Lung (tissue), 11 donors: ENCODE measurements at regions not wholly inside any gene's neighbourhood (a gene's known extent, or its start where the extent isn't known, plus 50 kb on each side); places are given as distances from the start of the nearest gene placed in this dataset.

ENCODE experiments used
- ATAC-seq: fragments of 200-7000 bp; cut with Tn5 transposase; one replicate; pipeline ENCODE4 v1.9.1; 2020; ENCODE audit warnings: moderate number of reproducible peaks; ENCODE audit not compliant: insufficient read depth, low FRiP score
- DNase-seq, 3 donors: peaks; one replicate each; pipeline ENCODE4 v3.0.0-alpha.2; 2013 to 2017
- H3K27ac ChIP-seq, 2 donors: one replicate each; pipeline ENCODE4 v1.5.1; 2013; ENCODE audit warnings: mild to moderate bottlenecking in 2 of 2, moderate library complexity in 2 of 2, control low read depth in 1 of 2, inconsistent platforms in 1 of 2, low read depth in 1 of 2, low read length in 1 of 2
- H3K27me3 ChIP-seq, 3 donors: one replicate each; pipeline ENCODE4 v1.5.1; 2013; ENCODE audit warnings: low read length in 2 of 3; ENCODE audit not compliant: control insufficient read depth in 3 of 3, insufficient read depth in 3 of 3
- H3K36me3 ChIP-seq, 4 donors: one replicate each; pipeline ENCODE4 v1.5.1; 2013; ENCODE audit warnings: low read length in 4 of 4, mild to moderate bottlenecking in 1 of 4, moderate library complexity in 1 of 4; ENCODE audit not compliant: control insufficient read depth in 4 of 4, insufficient read depth in 4 of 4
- H3K4me1 ChIP-seq, 5 donors: one replicate each; pipeline ENCODE4 v1.5.1; 2013; ENCODE audit warnings: low read length in 5 of 5, mild to moderate bottlenecking in 2 of 5, moderate library complexity in 1 of 5; ENCODE audit not compliant: control insufficient read depth in 5 of 5, insufficient read depth in 5 of 5
- H3K4me3 ChIP-seq: one replicate; pipeline ENCODE4 v1.5.1; 2013; ENCODE audit warnings: mild to moderate bottlenecking, control low read depth, moderate library complexity
- H3K9ac ChIP-seq, 2 donors: one replicate each; pipeline ENCODE4 v1.5.1; 2013; ENCODE audit warnings: low read length in 2 of 2, control low read depth in 1 of 2; ENCODE audit not compliant: insufficient read depth in 1 of 2
- H3K9me3 ChIP-seq, 4 donors: one replicate each; pipeline ENCODE4 v1.5.1; 2013; ENCODE audit warnings: low read length in 3 of 4, mild to moderate bottlenecking in 1 of 4, moderate library complexity in 1 of 4; ENCODE audit not compliant: control insufficient read depth in 4 of 4, insufficient read depth in 3 of 4
- CTCF ChIP-seq: IDR thresholded peaks from 2 replicates; pipeline ENCODE4 v1.5.1; 2012; ENCODE audit warnings: mild to moderate bottlenecking; ENCODE audit errors: control extremely low read depth, extremely low read depth
- WGBS, 2 donors: extraction: QIAGEN DNeasy Blood & Tissue Kit; methylation state at CpG; one replicate each; pipeline ENCODE4 v1.1.7; 2013; 5-methylcytosine and 5-hydroxymethylcytosine counted together
- donor health status: control.
- donor health status: control.
- donor health status: Bipolar disorder and iron deficiency.
- donor health status: healthy.
- donor health status: DM: yes; HTN: yes; CAD: no.

GRCh38 chr1:222926566-222926965, 111.7 kb downstream of the DISP1 start:
- Histone ChIP-seq H3K36me3 (no peaks in the 10 kb centered on the region), H3K27ac (no peak overlapping the region), H3K9me3 (no peaks in the 10 kb centered on the region), H3K4me1 (peaks cover 0 to 68% (median 12%) of the 10 kb centered on the region in 5 donors), H3K4me3 (no peak overlapping the region), H3K9ac (no peak overlapping the region), H3K27me3 (no peaks in the 10 kb centered on the region)
- 64 to 83% methylated on average over 6 of the region's 6 CpGs for WGBS, 2 donors
- no peak for TF ChIP-seq CTCF
- peak; percentile 20 to 70 (median 68) for DNase-seq
- ATAC-seq: peak; percentile 52

GRCh38 chr1:222927031-222927430, 112.2 kb downstream of the DISP1 start:
- H3K4me1 ChIP-seq: peaks cover 0 to 66% (median 12%) of the 10 kb centered on the region in 5 donors
- no peaks in the 10 kb centered on the region for H3K27me3 ChIP-seq
- no peaks in the 10 kb centered on the region for H3K36me3 ChIP-seq
- H3K4me3 ChIP-seq: no peak overlapping the region
- WGBS, 2 donors: 80 to 89% methylated on average over 4 of the region's 4 CpGs
- H3K27ac ChIP-seq: no peak overlapping the region
- ATAC-seq (no peak), DNase-seq (peak in 2 of 3 donors; percentile 55 to 72)
- peak overlapping the region in 1 of 2 donors; percentile 50 for H3K9ac ChIP-seq
- TF ChIP-seq CTCF: no peak
- no peaks in the 10 kb centered on the region for H3K9me3 ChIP-seq

GRCh38 chr1:222928212-222928611, 113.4 kb downstream of the DISP1 start:
- peak overlapping the region; percentile 16 for H3K4me3 ChIP-seq
- peak; percentile 60 for ATAC-seq
- TF ChIP-seq CTCF: no peak

GRCh38 chr1:222930070-222930469, 115.2 kb downstream of the DISP1 start:
- Histone ChIP-seq H3K36me3 (no peaks in the 10 kb centered on the region), H3K27me3 (no peaks in the 10 kb centered on the region), H3K9me3 (no peaks in the 10 kb centered on the region), H3K9ac (no peak overlapping the region), H3K4me1 (peaks cover 0 to 47% (median 5%) of the 10 kb centered on the region in 5 donors), H3K4me3 (no peak overlapping the region), H3K27ac (peak overlapping the region in 1 of 2 donors; percentile 33)
- no peak for TF ChIP-seq CTCF
- no peak for DNase-seq
- ATAC-seq: no peak

More at GRCh38 chr1:222928212-222928611, 113.4 kb downstream of the DISP1 start:
- H3K27ac ChIP-seq: peak overlapping the region; percentile 53 to 79
- peak; percentile 77 to 91 (median 88) for DNase-seq
- peaks cover 0 to 60% (median 11%) of the 10 kb centered on the region in 5 donors for H3K4me1 ChIP-seq
- H3K9ac ChIP-seq: peak overlapping the region in 1 of 2 donors; percentile 43
- H3K36me3 ChIP-seq: no peaks in the 10 kb centered on the region
- H3K27me3 ChIP-seq: no peaks in the 10 kb centered on the region
- no peaks in the 10 kb centered on the region for H3K9me3 ChIP-seq
- WGBS, 2 donors: 42 to 57% methylated on average over 3 of the region's 3 CpGs
